Ovary (tissue), 3 donors: ENCODE measurements at regions not wholly inside any gene's neighbourhood (a gene's known extent, or its start where the extent isn't known, plus 50 kb on each side); places are given as distances from the start of the nearest gene placed in this dataset.

ENCODE experiments used
- EP300 ChIP-seq: sonication (generic); formaldehyde crosslinking; IDR thresholded peaks from one replicate; pipeline ENCODE4 v1.6.1; 2017; ENCODE audit warnings: antibody characterized with exemption
- POLR2A ChIP-seq: fragments of 450-650 bp; IDR thresholded peaks from one replicate; pipeline ENCODE4 v1.6.1; 2017; ENCODE audit warnings: antibody characterized with exemption, mild to moderate bottlenecking, moderate library complexity
- TF ChIP-seq, protein P1 (sequence below), 3 donors: fragments of 450-650 bp in 2 of 3; fragments of 200-600 bp in 1 of 3; IDR thresholded peaks; one replicate each; pipeline versions ENCODE4 v1.5.1 to v1.8.0; 2016 to 2022; ENCODE audit warnings: antibody characterized with exemption in 3 of 3, mild to moderate bottlenecking in 1 of 3
- donor health status: DM: no; HTN: no; CAD: no.

- TF ChIP-seq, protein P1, sequence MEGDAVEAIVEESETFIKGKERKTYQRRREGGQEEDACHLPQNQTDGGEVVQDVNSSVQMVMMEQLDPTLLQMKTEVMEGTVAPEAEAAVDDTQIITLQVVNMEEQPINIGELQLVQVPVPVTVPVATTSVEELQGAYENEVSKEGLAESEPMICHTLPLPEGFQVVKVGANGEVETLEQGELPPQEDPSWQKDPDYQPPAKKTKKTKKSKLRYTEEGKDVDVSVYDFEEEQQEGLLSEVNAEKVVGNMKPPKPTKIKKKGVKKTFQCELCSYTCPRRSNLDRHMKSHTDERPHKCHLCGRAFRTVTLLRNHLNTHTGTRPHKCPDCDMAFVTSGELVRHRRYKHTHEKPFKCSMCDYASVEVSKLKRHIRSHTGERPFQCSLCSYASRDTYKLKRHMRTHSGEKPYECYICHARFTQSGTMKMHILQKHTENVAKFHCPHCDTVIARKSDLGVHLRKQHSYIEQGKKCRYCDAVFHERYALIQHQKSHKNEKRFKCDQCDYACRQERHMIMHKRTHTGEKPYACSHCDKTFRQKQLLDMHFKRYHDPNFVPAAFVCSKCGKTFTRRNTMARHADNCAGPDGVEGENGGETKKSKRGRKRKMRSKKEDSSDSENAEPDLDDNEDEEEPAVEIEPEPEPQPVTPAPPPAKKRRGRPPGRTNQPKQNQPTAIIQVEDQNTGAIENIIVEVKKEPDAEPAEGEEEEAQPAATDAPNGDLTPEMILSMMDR (IDR thresholded peaks at IDR 0.05), result no peak
- TF ChIP-seq POLR2A (no peak), EP300 (no peak)
Measured at GRCh38 chr10:33571616-33572015, 237.1 kb upstream of the NRP1 start.
